Ascending aorta (tissue), 2 donors: ENCODE measurements at regions not wholly inside any gene's neighbourhood (a gene's known extent, or its start where the extent isn't known, plus 50 kb on each side); places are given as distances from the start of the nearest gene placed in this dataset.

ENCODE experiments used
- DNase-seq, 2 donors: peaks; one replicate each; pipeline ENCODE4 v3.0.0-alpha.2; 2019; ENCODE audit warnings: low spot score in 2 of 2
- H3K27ac ChIP-seq, 2 donors: fragments of 200-600 bp; sonication (generic); one replicate each; pipeline ENCODE4 v1.5.1; 2016 to 2017; ENCODE audit warnings: mild to moderate bottlenecking in 1 of 2
- H3K27me3 ChIP-seq: fragments of 200-600 bp; sonication (generic); one replicate; pipeline ENCODE4 v1.5.1; 2017
- H3K36me3 ChIP-seq, 2 donors: fragments of 200-600 bp; sonication (generic); one replicate each; pipeline ENCODE4 v1.5.1; 2016
- H3K4me1 ChIP-seq, 2 donors: fragments of 200-600 bp; sonication (generic); one replicate each; pipeline ENCODE4 v1.5.1; 2016 to 2017; ENCODE audit warnings: mild to moderate bottlenecking in 1 of 2
- H3K4me3 ChIP-seq, 2 donors: fragments of 200-600 bp; sonication (generic); one replicate each; pipeline ENCODE4 v1.5.1; 2016 to 2017; ENCODE audit warnings: mild to moderate bottlenecking in 1 of 2
- H3K9me3 ChIP-seq, 2 donors: fragments of 200-600 bp; sonication (generic); one replicate each; pipeline ENCODE4 v1.5.1; 2016
- intact Hi-C: fragments of 100-400 bp; cut with DNase I; formaldehyde crosslinking; loops from one replicate; pipeline ENCODE4 v1.15.1; 2023
- TF ChIP-seq, protein P1 (sequence below), 3 experiments: fragments of 200-600 bp in 2 of 3; fragments of 450-650 bp in 1 of 3; sonication (generic) in 2 of 3; IDR thresholded peaks; one replicate each; pipeline ENCODE4 v1.5.1; 2016 to 2019; ENCODE audit warnings: antibody characterized with exemption in 3 of 3, mild to moderate bottlenecking in 1 of 3, moderate library complexity in 1 of 3

DNA sequence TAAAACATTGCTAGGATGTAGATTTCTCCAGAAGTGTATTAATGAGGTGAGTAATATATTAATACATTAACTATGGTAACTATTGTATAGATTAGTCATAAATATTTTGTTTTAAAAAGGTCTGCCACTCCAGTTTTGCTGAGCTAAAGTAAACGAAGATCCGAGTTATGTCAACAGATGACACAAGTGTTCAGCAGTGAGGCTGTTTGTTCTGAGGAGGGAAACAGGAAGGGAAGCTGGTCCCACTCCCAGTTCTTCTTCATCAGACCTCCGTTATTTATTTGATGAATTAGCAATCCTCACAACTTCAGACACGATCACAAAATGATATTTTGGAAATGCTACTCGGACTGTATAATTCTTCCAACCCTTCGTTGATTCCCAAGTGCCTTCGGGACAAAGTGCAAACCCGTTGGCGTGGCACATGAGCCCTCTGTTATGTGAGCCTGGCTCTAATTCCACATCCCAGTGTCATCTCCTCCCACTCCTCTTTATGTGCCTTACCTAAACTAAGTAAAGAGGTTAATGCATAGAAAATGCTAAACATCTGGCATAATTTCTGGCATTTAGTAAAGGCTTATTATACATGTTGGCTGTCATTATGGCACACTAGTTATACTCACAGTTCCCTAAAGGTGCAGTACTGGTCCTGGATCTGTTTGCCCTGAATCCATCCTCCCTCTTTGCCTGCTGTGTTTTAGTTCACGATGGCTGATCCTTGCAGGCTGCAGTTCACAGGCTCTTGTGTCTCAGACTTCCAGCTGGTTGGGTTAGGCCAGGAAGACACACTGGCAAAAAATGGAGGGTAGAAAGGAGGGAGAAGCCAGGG lies 190.6 kb upstream of the LNX1 start:
- Histone ChIP-seq H3K27ac (no peak overlapping the region), H3K4me3 (no peak overlapping the region), H3K9me3 (no peaks in the 10 kb centered on the region), H3K27me3 (no peaks in the 10 kb centered on the region), H3K4me1 (no peaks in the 10 kb centered on the region), H3K36me3 (no peaks in the 10 kb centered on the region)
- TF ChIP-seq, protein P1, sequence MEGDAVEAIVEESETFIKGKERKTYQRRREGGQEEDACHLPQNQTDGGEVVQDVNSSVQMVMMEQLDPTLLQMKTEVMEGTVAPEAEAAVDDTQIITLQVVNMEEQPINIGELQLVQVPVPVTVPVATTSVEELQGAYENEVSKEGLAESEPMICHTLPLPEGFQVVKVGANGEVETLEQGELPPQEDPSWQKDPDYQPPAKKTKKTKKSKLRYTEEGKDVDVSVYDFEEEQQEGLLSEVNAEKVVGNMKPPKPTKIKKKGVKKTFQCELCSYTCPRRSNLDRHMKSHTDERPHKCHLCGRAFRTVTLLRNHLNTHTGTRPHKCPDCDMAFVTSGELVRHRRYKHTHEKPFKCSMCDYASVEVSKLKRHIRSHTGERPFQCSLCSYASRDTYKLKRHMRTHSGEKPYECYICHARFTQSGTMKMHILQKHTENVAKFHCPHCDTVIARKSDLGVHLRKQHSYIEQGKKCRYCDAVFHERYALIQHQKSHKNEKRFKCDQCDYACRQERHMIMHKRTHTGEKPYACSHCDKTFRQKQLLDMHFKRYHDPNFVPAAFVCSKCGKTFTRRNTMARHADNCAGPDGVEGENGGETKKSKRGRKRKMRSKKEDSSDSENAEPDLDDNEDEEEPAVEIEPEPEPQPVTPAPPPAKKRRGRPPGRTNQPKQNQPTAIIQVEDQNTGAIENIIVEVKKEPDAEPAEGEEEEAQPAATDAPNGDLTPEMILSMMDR (IDR thresholded peaks at IDR 0.05): no peak
- intact Hi-C loops: no loop called here
- DNase-seq: no peak

DNA sequence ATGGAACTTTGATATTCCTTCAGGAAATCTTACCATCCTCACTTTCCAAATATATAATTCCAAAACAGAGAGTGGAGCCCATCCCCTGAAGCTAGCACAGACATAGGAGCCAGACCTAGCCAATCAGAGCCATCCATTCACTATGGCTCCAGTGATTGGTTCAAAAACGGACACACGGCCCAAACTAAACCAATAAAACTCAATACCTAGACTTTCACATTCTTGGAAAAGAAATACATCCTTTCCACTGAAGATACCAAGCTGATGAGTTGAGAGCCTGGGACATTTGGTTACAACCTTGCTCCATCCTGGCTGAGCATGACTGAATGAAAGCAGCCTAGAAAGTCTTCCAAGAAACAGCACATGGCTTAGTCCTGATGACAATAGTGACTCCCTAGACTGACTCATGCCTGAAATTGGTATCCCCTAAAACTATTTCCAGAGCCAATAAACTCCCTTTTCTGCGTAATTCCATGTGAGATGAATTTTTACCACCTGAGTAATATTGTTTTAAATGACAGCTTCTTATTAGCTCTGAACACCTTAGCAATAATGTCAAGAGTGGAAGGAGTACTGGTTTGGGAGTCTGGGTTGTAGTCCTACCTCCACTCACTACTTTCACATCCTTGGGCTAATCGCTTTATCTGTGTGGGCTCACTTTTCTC lies 189.6 kb upstream of the LNX1 start:
- no peak overlapping the region for H3K27ac ChIP-seq
- TF ChIP-seq, protein P1 (IDR thresholded peaks at IDR 0.05): no peak
- intact Hi-C loops: no loop called here
- H3K4me1 ChIP-seq: no peaks in the 10 kb centered on the region
- DNase-seq: no peak
- H3K4me3 ChIP-seq: no peak overlapping the region
- H3K36me3 ChIP-seq: no peaks in the 10 kb centered on the region
- no peaks in the 10 kb centered on the region for H3K9me3 ChIP-seq
- no peaks in the 10 kb centered on the region for H3K27me3 ChIP-seq

DNA sequence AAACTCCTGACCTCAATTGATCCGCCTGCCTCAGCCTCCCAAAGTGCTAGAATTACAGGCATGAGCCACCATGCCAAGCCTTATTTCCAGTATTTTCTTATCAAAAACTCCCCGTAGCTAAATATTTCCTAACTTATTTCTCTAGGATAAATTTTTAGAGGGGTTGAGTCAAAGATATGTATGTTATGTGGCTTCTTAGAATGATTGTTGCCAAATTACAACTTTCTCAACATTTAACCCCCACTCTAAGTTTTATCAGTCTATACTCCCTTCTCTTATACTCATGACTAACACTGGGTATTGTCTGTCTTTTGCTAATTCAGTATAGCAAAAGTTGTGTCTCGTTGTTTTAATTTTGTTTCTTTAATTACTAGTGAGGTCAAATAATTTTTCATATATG lies 187.7 kb upstream of the LNX1 start:
- intact Hi-C loops: no loop called here
- TF ChIP-seq, protein P1 (IDR thresholded peaks at IDR 0.05): no peak
- Histone ChIP-seq H3K27ac (no peak overlapping the region), H3K36me3 (no peaks in the 10 kb centered on the region), H3K27me3 (no peaks in the 10 kb centered on the region), H3K9me3 (no peaks in the 10 kb centered on the region), H3K4me1 (no peaks in the 10 kb centered on the region), H3K4me3 (no peak overlapping the region)
- no peak for DNase-seq

DNA sequence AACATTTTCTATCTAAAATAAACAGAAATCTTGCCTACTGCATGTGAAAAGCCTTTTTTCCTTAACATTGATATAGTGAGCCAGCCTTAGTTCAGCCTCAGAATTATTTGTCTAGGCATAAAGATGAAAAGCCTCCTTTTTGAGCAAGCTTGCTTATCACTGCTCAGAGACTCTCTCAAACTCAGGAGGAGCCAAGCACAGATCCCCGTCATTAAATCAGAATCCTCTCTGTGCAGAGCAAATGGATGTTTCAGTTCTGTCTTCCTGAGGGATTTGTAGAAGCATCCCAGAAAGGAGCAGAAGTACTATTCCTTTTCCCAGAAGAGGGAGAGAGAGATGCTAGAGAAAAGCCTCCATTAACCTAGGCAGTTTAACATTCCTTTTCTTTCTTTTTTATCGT lies 186.9 kb upstream of the LNX1 start:
- DNase-seq: no peak
- TF ChIP-seq, protein P1 (IDR thresholded peaks at IDR 0.05): no peak
- Histone ChIP-seq H3K4me3 (no peak overlapping the region), H3K9me3 (no peaks in the 10 kb centered on the region), H3K27ac (no peak overlapping the region), H3K36me3 (no peaks in the 10 kb centered on the region), H3K27me3 (no peaks in the 10 kb centered on the region), H3K4me1 (no peaks in the 10 kb centered on the region)
- intact Hi-C loops: no loop called here

DNA sequence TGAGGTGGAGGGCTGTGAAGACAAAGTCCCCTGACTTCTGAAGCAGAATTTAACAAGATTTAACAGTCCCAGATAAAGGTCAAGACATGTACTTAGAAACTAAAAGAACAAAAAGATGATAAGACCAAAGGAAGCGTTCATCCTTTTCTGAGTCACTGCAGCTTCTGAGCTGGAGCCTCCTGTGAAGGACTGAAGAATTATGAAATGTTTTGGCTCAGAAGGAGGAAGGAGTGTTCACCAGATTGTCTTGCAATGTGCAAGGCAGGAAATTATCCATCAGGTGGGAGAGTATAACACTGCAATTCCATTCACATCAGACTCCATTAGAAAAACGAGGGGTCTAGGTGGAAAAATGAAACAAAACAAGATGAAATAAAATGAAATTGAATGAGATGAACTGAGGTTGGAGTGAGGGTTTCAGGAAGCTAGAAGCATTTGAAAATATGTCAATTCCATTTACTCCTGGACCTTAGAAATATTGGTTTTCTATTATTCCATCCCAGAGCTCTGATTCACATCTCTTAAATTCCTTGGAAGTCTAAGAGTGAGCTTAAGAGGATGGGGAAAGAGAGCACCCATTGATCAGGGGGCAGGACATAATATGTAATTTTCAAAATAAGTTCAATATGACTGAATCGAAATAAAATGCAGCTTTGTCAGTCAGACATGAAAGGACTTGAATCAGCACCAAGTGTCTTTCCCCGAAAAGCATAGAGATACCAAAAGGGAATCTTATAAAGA lies 186.1 kb upstream of the LNX1 start:
- DNase-seq: no peak
- H3K27ac ChIP-seq: no peak overlapping the region
- TF ChIP-seq, protein P1 (IDR thresholded peaks at IDR 0.05): no peak

More for the DNA sequence above, 186.1 kb upstream of the LNX1 start:
- Histone ChIP-seq H3K4me1 (no peaks in the 10 kb centered on the region), H3K4me3 (no peak overlapping the region), H3K27me3 (no peaks in the 10 kb centered on the region), H3K36me3 (no peaks in the 10 kb centered on the region), H3K9me3 (no peaks in the 10 kb centered on the region)
- intact Hi-C loops: no loop called here
